Pons (tissue), 1 donor: ENCODE measurements at regions not wholly inside any gene's neighbourhood (a gene's known extent, or its start where the extent isn't known, plus 50 kb on each side); places are given as distances from the start of the nearest gene placed in this dataset.

Experiments used
- DNase-seq: peaks from one replicate; pipeline ENCODE4 v3.0.0-alpha.2; 2016; ENCODE audit warnings: low spot score

DNA sequence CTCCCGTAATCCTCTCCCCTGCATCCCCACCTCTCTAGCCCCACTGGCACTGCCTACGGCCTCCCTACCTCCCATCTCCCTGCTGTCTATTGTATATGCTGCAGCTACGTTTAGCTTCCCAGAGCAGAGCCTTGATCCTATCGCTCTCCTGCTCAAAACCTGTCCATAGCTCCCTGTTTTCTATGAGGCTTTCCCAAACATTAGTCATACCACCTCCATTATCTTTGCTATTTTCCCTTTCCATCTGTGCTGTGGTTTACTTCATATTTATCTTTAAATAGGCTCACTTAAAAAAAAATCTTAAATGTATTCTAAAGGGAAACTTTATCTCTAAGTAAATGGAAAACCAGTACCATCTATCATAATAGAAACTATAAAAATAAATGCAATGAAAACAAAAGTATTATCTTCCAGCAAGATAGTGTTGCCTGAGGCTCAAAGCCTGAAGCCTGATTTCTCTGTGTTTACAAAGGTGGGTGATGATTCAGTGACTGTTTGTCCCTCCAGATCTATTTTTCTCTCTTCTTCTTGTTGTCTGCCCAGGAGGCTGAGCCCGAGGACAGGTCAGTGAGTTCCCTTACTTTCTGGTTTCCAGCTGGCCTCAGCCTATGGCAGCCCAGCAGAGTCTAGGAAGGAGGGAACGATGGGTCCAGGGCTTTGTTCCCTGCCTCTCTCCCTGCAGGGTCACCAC, 397.1 kb upstream of the CFAP20DC start:
- DNase-seq = no peak

DNA sequence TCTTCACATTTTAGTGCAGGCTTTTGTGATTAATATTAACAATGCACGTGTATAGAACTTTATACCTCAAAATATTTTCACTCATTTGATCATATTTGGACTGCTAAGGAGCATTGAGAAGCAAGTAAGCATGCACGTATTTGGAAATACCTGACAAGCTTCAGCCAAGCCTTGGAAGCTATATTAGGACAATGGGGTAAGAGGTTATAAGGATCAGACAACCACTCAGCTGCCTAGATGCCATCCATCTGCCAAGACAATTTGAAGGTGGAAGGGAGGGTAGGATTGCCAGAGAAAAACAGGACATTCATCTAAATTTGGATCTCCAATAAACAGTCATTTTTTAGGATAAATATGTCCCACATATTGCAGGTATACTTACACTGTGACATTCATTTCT, 394.9 kb upstream of the CFAP20DC start:
- DNase-seq = no peak

DNA sequence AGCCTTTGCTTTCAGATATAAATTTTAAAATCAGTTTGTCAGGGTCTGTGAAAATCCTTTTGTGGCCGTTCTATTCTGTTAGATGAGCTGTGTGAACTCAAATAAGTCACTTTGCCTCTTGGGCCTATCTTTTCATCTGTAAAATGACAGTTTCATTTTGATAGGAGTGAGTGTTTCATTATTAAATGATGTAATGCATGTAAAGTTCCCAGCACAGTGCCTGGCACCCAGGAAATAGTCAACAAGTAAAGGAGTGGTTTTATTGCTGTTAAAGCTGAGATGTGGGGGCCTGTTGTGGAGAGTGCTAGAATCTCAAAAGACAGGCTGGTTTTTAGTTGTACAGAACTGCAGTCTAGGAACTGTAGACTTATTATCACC, 394.5 kb upstream of the CFAP20DC start:
- no peak for DNase-seq

DNA sequence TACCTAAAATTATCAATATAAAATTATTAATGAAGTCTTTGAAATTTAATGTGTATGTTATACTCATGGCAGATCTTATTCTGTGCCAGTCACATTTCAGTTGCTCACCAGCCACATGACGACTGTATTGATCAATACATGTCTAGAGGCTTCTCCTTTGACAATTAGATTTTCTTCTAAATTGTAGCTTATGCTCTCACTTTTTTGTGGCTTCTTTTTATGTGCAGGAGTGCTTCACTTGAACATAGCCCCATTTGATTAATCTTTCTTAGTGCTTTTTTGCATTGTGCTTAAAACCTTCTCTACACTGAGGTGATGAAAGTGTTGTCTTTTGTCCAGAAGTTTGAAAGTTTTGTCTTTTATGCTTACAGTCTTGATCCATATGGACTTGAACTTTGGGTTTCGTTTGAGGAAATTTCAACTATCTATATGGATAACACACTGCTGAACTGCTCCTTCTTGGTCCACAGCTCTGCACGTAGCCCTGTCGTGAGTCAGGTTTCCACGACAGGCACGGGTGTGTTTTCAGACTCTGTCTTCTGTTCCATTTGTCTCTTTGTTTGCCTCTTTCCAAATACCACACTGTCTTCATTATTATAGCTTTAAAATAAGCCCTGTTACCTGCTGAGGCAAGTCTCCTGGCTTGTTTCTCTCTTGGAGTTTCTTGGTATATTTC, 393.9 kb upstream of the CFAP20DC start:
- no peak for DNase-seq

DNA sequence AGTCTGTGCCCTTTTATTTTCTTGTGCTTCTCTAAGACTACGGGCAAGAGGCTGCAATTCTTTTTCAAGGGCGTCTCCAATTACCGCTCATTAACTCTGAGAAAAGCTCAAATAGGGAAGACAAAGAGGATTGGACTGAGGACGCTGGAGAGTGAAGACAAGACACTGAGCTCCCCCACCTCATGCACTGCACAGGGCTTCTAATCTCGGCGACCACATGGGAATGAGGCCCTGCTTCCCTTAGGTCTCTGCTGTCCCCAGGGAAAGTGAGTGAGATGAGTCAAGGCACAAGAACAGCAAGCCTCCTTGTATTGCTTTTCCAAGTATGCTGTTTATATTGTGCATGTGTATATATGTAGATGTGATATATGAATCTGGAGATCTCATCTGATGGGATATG, 392.2 kb upstream of the CFAP20DC start:
- DNase-seq = no peak

DNA sequence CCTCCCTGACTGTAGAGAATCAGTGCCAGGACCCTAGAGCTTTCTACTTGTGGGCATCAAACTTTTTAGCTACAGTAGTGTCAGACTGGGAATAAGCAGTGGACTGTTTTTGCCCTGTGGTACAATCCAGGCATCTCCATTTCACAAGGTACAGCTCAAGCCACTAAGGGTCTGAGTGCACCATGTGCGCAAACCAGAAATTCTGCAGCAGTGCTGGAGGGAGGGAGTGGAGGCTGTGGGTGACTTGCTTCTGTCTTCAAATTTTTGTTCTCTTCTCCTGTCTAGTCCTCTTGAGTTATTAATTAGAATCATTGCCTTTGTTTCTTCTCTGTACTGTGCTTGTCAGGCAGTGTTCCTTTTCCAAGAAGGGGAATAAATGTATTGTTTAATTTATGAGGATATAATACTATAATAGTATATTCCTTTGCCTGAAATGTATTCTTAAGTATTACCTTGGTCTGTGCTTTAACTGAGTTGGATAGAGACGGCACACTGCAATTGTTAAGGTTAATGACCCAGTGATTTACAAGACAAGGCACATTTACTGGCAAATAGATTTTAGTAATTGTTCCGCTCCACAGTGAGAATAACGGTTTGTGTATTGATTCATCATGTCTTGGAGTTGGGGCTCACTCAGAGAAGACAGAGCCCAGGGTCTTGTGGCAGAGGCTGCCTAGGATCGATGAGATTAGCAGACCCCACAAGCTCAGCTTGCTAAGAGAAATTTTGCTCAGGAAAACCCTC, 390.6 kb upstream of the CFAP20DC start:
- no peak for DNase-seq

DNA sequence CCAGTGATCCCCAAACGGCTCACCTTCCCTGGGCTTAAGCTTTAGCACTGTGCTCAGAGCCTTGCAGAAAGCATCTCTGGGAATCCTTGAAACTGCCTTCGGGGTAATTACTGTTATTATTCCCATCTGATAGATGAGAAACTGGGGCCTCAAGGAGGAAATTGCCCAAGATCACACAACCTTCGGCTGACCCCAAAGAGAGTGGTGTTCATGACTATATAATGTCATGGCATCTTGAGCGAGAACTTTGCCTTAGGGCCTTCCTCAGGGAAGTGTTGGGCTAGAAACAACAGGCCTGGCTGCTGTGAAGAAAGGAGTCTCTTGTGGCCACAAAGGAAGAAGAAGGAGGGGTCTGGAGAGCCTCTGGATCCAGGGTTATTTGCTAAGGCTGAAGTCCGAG, 388.7 kb upstream of the CFAP20DC start:
- no peak for DNase-seq

DNA sequence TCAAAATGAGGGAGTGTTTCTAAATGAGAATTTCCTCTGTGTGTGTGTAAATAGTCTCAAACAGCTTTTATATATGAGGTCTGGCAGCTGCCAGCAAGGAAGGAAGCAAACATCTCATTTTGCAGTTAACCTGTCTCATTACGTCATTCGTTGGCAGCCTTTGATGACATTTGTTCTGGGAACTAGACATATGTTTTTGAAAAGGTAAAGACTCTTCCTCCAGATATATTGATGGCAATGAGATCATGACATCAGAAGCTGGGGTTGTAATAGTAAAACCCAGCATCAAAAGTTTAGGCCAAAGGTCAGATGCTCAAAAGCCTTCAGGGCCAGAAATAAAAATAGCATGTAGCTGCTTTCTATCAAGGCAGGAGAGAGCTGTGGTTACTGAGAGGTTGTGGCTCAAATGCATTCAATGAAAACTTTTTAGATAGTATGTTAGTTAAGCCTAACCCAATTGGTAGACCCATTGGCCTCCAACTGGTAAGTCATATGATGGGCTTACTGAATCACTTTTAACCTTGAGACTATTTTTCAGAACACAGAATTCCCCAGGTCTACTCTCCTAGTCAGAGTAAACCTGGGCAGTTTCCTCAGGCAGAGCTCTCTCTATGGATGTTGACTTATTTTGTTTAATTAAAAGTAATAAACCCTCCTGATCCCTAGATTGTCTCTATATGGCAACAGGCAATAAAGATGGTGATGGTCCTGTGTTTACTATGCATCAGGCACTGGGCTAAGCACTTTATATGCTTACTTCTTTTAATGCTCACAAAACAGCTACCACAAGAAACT, 386.5 kb upstream of the CFAP20DC start:
- no peak for DNase-seq

DNA sequence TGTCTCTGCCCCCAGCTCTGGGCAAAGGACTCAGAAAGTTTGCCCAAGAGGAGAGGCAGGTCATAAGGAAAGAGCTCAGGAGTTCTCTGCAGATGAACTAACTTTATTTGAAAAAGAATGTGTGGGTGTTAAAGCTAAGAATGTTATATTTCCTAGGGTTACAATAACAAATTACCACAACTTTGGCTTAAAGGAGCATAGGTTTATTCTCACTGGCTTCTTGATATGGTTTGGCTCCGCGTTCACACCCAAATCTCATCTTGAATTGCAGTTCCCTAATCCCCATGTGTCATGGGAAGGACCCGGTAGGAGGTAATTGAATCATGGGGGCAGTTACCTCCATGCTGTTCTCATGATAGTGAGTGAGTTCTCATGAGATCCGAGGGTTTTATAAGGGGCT, 383.7 kb upstream of the CFAP20DC start:
- DNase-seq = no peak

DNA sequence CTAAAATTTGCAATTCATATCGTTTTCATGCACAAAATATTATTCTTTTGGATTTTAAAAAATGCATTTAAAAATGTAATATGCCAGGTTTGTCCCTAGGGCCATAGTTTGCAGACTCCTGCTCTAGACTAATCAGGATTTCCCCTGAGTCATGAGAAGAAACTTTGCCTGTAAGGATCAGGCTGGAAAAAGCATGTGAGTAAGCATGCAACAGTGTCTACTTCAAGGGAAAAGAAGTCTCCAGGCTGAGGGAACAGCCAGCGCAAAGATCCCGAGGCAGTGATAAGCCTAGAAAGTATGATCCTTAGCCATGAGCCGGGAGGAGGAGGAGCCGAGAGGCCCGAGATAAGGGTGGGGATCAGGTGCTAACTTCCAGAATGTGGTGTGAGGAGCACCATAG, 382.8 kb upstream of the CFAP20DC start:
- DNase-seq = no peak

DNA sequence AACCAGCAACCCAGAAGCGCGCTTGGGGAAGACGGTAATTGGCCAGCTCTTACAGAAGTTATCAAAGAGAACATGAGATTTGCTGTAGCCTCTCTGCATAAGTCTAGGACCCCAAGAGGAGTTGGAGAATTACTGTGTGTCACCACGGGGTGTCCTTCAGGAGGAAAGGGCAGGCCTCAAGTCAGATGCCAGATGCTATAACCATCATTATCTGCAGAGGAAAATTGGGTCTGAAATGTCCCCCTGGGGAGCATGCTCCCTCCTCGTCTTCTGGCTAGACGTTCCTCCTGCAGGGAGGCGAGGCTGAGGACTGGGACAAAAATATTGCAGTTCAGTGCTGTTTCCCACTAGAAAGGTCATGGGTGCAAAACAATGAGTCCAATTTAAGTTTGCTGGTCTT, 380.5 kb upstream of the CFAP20DC start:
- DNase-seq = no peak

DNA sequence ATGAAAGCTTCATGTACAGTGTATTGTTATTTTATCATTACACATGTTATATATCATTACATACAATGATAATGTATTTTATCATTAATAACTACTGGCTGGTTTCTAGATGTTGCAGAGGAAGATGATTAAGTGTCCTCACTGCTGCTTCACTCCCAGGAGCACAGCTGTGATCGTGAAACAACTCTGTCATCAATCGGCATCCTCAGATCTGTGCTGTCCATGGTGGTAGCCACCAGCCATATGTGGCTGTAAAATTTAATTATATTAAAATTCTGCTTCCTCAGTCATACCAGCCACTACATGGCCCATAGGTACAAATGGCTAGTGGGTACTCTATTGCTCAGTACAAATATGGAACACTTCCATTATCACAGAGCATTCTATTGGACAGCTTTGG, 379.4 kb upstream of the CFAP20DC start:
- no peak for DNase-seq

DNA sequence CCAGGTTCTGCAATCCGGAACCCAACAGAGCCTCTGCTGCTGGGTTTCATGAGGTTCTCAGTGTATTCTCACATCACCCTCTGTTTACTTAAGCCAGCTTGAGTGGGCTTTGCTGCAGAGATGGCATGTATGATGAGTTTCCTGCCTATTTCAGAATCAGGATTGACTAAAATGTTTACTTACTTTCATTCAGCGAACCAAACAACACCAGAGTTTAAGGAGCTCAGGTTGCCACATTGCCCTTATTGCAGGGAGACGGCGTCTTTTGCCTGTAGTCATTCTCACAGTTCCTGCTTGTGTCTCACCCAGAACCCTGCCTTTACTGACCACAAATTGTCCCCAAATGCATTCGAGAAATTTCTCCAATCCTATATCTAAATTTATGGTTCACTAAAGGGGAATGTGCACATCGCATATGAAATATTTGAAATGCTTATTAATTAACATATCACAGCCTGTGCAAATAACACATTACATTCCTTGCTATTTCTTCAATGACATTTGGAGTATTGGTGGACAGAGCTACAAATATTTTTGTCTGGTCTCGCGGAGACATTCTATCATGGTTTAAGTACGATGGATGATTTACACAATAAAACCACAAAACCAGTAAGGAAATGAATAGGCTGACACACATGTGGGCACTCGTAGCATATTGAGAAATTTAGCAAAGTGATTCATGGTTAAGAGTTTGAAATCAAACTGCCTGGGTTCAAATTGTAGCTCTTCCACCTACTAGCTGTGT, 377.2 kb upstream of the CFAP20DC start:
- DNase-seq = no peak

DNA sequence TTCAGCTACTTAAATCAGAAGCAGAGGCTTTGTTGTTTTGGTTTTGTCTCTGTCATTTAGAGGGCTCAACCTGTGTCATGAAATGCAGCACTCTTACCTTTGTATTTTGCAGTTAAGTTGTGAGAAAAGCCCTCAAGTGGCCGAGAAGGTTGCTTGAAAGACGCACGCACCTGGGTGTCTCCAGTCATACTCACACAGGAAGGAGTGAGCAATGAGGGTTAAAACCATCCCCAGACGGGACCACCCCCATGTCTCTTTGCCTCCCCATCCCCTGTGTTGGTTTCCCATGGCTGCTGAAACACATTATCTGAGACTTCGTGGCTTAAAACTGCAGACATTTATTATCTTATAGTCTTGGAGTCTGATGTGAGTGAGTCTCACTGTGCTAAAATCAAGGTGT, 376.1 kb upstream of the CFAP20DC start:
- DNase-seq = no peak

DNA sequence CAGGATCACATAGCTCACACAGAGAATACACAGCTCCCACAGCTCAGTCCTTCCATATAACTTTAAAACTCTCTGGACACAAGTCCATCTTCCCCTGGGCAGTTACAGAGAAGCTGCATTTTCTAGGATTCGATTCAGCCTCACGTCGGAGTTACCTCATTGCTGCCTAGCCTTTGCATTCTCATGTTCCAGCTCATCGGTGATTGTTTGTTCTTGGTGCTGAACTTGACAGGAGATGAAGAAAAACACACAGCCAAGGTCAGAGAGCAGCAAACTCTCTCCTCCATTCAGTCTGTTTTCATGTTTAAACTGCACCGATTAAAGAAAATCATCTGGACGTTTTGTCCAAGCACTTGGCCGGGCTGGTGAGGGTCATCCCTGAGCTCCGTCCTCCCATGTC, 375.5 kb upstream of the CFAP20DC start:
- DNase-seq = no peak

DNA sequence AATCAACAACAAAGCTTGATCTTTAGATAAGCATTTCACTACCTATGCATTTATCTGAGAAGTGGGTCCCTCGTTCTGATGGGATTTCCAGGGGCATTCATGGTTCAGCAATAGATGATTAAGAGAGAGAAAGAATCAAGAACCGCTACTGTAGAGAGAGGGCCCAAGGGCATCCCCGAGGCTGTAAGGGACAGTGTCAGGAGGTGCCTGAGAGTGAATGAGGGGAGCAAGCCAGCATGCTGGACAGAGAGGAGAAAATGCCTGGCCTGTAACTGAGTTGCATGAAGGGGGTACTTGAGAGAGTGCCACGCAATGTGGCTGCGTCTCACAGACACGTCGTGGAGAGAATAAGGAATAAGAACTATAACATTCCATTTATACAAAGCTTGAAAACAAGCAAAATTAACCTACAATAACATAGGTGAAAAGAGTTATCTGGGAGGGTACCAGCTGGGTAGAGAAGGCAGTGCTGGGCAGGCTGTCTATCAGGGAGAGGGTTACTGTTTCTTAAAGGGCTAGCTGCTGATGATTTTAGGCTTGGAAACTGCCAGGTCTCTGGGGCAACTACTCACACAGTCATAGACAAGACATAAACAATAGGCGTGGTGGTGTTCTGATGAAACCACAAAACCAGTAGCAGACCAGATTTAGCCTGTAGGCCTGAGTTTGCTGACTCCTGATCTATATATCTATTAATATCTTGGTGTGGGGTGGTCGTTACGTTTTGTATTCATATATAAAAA, 374.6 kb upstream of the CFAP20DC start:
- no peak for DNase-seq

DNA sequence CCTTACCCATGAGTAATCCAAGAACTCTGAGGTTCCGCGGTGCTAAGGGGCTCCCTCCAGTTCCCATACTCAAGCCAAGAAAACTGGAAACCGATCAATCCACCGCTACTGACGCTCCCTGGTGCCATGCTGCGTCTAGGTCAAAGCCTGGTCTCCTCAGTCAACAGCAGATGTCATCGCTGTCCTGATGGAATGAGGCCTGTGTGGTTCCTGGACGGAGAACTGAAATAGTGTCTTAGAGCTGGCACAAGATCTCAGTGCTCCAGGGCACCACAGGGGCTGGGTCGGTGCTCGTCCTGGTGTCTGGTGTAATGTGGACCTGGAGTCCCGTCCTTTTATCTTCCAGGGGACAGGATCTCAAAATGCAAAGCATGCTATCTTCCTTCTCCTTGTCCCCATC, 373.9 kb upstream of the CFAP20DC start:
- no peak for DNase-seq

DNA sequence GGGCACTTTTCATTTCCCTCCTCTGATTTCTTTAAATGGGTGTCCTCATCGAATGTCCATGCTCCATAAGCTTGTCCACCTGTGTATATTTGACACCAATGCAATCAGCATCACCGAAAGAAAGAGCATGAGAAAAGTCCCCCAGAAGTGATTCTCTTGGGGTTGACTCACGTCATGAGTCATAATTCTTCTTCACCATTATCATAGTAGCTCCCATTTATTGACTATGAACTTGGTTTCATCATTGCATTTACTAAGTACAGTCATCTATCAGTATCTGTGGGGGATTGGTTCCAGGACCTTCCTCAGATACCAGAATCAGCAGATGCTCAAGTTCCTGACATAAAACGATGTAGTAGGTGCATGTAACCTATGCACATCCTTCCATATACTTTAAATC, 372.5 kb upstream of the CFAP20DC start:
- DNase-seq = no peak

DNA sequence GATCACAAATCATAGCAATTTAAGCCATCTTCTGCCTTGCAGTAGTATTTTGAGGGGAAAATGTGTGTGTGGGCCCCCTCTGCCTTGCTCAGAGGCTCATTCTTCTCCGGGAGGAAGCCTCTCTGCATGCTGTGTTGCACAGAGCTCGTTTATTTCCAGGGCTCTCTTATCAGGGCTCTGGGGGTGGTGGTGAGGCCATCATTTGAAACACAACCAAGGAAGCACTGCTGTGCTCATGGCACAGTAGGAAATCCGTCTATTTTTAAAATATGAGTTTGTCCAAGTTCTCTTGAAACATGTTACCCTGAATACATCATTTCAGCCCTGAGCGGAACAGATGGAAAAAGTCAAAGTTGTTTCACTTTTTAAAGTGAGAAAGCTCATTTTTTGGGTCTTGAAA, 369.0 kb upstream of the CFAP20DC start:
- DNase-seq = peak; percentile 2

DNA sequence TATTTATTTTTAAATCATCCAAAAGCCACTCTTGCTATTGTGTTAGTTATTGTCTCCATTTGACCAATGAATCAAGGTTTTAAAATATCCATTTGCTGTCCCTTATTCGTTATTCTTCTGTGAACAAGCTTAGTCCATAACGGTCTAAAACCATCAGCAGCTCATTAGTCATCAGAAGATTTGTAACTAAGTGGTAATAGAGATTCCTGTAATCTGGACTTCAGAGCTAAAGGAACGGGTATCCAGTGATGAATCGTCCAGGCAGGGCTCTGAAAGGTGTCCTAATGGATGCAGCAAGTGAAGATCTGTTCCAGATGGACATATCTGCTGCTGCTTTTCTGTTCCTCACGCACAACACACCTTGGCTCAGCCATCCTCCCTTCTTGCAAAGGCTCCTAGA, 362.7 kb upstream of the CFAP20DC start:
- DNase-seq = no peak

DNA sequence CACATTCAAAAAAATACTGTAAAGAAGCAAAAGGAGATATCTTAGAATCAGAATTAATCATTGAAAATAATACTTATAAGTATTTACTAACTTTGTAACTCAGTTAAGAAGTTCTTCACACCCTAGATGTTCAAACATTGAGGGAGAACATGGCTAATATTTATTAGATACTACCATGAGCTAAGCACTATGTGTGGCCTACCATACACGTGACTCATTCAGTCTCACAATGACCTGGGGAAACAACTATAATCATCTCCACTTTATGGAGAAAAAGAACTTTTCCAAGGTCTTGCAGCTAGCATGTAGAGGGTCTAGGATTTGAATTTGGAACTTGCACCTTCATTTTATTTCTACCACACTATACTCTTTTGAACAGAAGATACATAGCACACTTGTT, 361.9 kb upstream of the CFAP20DC start:
- no peak for DNase-seq
